Keratinocyte (primary cell): ENCODE measurements at regions not wholly inside any gene's neighbourhood (a gene's known extent, or its start where the extent isn't known, plus 50 kb on each side); places are given as distances from the start of the nearest gene placed in this dataset.

Experiments used
- DNase-seq: peaks from one replicate; pipeline ENCODE4 v3.0.0-alpha.2; 2011; ENCODE audit warnings: low read depth, missing footprints, low spot score
- FAIRE-seq: peaks from 2 replicates; lab custom pipeline; 2011; peaks lifted over from hg19 to GRCh38; lab: Jason Lieb, UNC
- H2AFZ ChIP-seq: 2 replicates; pipeline ENCODE4 v1.6.0; 2012; ENCODE audit warnings: low read length, control low read depth, inconsistent platforms; ENCODE audit not compliant: control insufficient read depth
- H3K27ac ChIP-seq: 2 replicates; pipeline ENCODE4 v1.5.1; 2011; ENCODE audit warnings: low read length; ENCODE audit not compliant: control insufficient read depth, insufficient read depth
- H3K27me3 ChIP-seq: 3 replicates; pipeline ENCODE4 v1.6.0; 2011; ENCODE audit warnings: low read length; ENCODE audit not compliant: control insufficient read depth, insufficient read depth; ENCODE audit errors: extremely low read depth
- H3K36me3 ChIP-seq, 2 experiments: 2 replicates in 1 of 2; 3 replicates in 1 of 2; pipeline ENCODE4 v1.5.1; 2011; ENCODE audit warnings: low read length in 2 of 2, mild to moderate bottlenecking in 1 of 2; ENCODE audit not compliant: control insufficient read depth in 2 of 2, insufficient read depth in 2 of 2; ENCODE audit errors: extremely low read depth in 1 of 2
- H3K4me1 ChIP-seq: 3 replicates; pipeline ENCODE4 v1.5.1; 2011; ENCODE audit warnings: low read length; ENCODE audit not compliant: control insufficient read depth, insufficient read depth; ENCODE audit errors: extremely low read depth
- H3K4me2 ChIP-seq: 3 replicates; pipeline ENCODE4 v1.6.0; 2011; ENCODE audit warnings: low read depth, low read length; ENCODE audit not compliant: control insufficient read depth, insufficient read depth; ENCODE audit errors: extremely low read depth
- H3K4me3 ChIP-seq, 3 experiments: fragments of 200-600 bp in 1 of 3; sonication (generic) in 1 of 3; 2 replicates in 2 of 3; 3 replicates in 1 of 3; pipeline ENCODE4 v1.5.1; 2011 to 2016; ENCODE audit warnings: low read length in 3 of 3, mild to moderate bottlenecking in 3 of 3, control low read depth in 2 of 3, inconsistent platforms in 1 of 3, low read depth in 1 of 3, mixed read lengths in 1 of 3, mixed run types in 1 of 3, moderate library complexity in 1 of 3; ENCODE audit not compliant: control insufficient read depth in 2 of 3, insufficient read depth in 2 of 3; ENCODE audit errors: extremely low read depth in 1 of 3
- H3K79me2 ChIP-seq: 2 replicates; pipeline ENCODE4 v1.6.0; 2012; ENCODE audit warnings: low read length; ENCODE audit not compliant: control insufficient read depth, insufficient read depth
- H3K9ac ChIP-seq: 3 replicates; pipeline ENCODE4 v1.6.0; 2011; ENCODE audit warnings: low read length; ENCODE audit not compliant: control insufficient read depth, insufficient read depth; ENCODE audit errors: extremely low read depth
- H3K9me1 ChIP-seq: 3 replicates; pipeline ENCODE4 v1.6.0; 2011; ENCODE audit warnings: low read length; ENCODE audit not compliant: control insufficient read depth, insufficient read depth; ENCODE audit errors: extremely low read depth
- H3K9me3 ChIP-seq: 2 replicates; pipeline ENCODE4 v1.5.1; 2012; ENCODE audit warnings: low read depth, low read length; ENCODE audit not compliant: control insufficient read depth
- H4K20me1 ChIP-seq: 3 replicates; pipeline ENCODE4 v1.6.0; 2011; ENCODE audit warnings: low read length; ENCODE audit not compliant: control insufficient read depth, insufficient read depth; ENCODE audit errors: extremely low read depth
- CTCF ChIP-seq, 3 experiments: IDR thresholded peaks in 1 of 3; conservative IDR thresholded peaks in 1 of 3; optimal IDR thresholded peaks in 1 of 3; 2 replicates in 2 of 3; 3 replicates in 1 of 3; pipeline versions ENCODE3 to v1.5.1; 2011; ENCODE audit warnings: low read length in 3 of 3, mild to moderate bottlenecking in 3 of 3, moderate library complexity in 2 of 3, control low read depth in 1 of 3, inconsistent platforms in 1 of 3; ENCODE audit not compliant: insufficient read depth in 2 of 3; ENCODE audit errors: extremely low read depth in 1 of 3
- EZH2 ChIP-seq: IDR thresholded peaks from one replicate; pipeline ENCODE4 v1.6.1; 2012; ENCODE audit warnings: inconsistent platforms, mild to moderate bottlenecking, low read length, moderate library complexity
- dilution Hi-C: fragments of 300-500 bp; cut with MboI; formaldehyde crosslinking; loops from one replicate; pipeline ENCODE4 v1.7.0; 2020; ENCODE audit warnings: low sequenced_read_pairs; ENCODE audit not compliant: extremely low pct_ligation_motif_present

DNA sequence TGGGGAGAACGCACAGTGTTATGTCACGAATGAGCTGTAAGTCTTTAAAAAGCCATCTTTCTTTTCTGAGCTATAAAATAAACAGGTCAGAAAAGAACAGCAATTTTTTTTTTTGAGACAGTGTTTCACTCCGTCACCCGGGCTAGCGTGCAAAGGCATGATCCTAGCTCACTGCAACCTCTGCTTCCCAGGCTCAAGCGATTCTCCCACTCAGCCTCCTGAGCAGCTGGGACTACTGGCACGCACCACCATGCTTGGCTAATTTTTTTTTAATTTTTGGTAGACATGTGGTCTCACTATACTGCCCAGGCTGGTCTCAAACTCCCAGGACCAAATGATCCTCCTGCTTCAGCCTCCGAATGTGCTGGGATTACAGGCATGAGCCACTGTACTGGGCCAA lies 58.6 kb downstream of the PPP1R3C start:
- dilution Hi-C loops, result no loop called here
- FAIRE-seq, result no peak

GRCh38 chr10:91573320-91573719 lies 59.6 kb downstream of the PPP1R3C start:
- Histone ChIP-seq H3K9me3 (no peaks in the 10 kb centered on the region), H2AFZ (no peak overlapping the region), H3K9ac (no peak overlapping the region), H3K9me1 (no peaks in the 10 kb centered on the region), H3K27me3 (no peaks in the 10 kb centered on the region), H3K4me1 (peaks cover 14% of the 10 kb centered on the region), H3K4me2 (no peak overlapping the region), H3K4me3 (no peak overlapping the region), H4K20me1 (no peaks in the 10 kb centered on the region), H3K27ac (no peak overlapping the region), H3K79me2 (no peaks in the 10 kb centered on the region), H3K36me3 (no peaks in the 10 kb centered on the region)
- dilution Hi-C loops, result no loop called here
- DNase-seq (no peak), FAIRE-seq (no peak)
- no peak for TF ChIP-seq CTCF (optimal IDR thresholded peaks at IDR 0.05 in 1 of 3, IDR thresholded peaks at IDR 0.05 in 1 of 3, conservative IDR thresholded peaks at IDR 0.05 in 1 of 3; ENCODE audit: extremely low read depth in 1 of 3, insufficient read depth in 2 of 3, low read length in 3 of 3)
- no peak for TF ChIP-seq EZH2

More for the DNA sequence above, 58.6 kb downstream of the PPP1R3C start:
- H3K36me3 ChIP-seq, result no peaks in the 10 kb centered on the region
- H3K9me1 ChIP-seq, result no peaks in the 10 kb centered on the region
- no peak overlapping the region for H3K4me3 ChIP-seq
- H4K20me1 ChIP-seq, result no peaks in the 10 kb centered on the region
- H3K79me2 ChIP-seq, result no peaks in the 10 kb centered on the region
- H3K27me3 ChIP-seq, result no peaks in the 10 kb centered on the region
- H3K27ac ChIP-seq, result no peak overlapping the region
- TF ChIP-seq CTCF (optimal IDR thresholded peaks at IDR 0.05 in 1 of 3, IDR thresholded peaks at IDR 0.05 in 1 of 3, conservative IDR thresholded peaks at IDR 0.05 in 1 of 3; ENCODE audit: extremely low read depth in 1 of 3, insufficient read depth in 2 of 3, low read length in 3 of 3), result no peak
- TF ChIP-seq EZH2, result no peak
- H2AFZ ChIP-seq, result no peak overlapping the region
- no peak overlapping the region for H3K4me2 ChIP-seq
- H3K9ac ChIP-seq, result no peak overlapping the region
- DNase-seq, result no peak
- H3K4me1 ChIP-seq, result peaks cover 12% of the 10 kb centered on the region
- no peaks in the 10 kb centered on the region for H3K9me3 ChIP-seq
